NCI-H2196 treated with DMSO at 0.1 percent for 48 hours (cell line): ENCODE measurements at regions not wholly inside any gene's neighbourhood (a gene's known extent, or its start where the extent isn't known, plus 50 kb on each side); places are given as distances from the start of the nearest gene placed in this dataset.
"Not testable (repeated sequence)": the region's sequence is repeated elsewhere in the genome, so short reads cannot be mapped to it uniquely, and the experiment has no call there.

Experiments used
- DNase-seq: peaks from one replicate; lab custom pipeline; 2025; ENCODE audit not compliant: unreplicated experiment; lab: John Stamatoyannopoulos, UW

- DNase-seq: no peak
These were observed 276.1 kb upstream of the LMO3 start for GRCh38 chr12:16881986-16882570.

GRCh38 chr12:16880864-16881285 lies 274.9 kb upstream of the LMO3 start:
- no peak for DNase-seq

- DNase-seq: no peak
These were observed 264.9 kb upstream of the LMO3 start for GRCh38 chr12:16870845-16871244.

GRCh38 chr12:16863742-16864141 lies 257.8 kb upstream of the LMO3 start:
- DNase-seq: no peak

DNA sequence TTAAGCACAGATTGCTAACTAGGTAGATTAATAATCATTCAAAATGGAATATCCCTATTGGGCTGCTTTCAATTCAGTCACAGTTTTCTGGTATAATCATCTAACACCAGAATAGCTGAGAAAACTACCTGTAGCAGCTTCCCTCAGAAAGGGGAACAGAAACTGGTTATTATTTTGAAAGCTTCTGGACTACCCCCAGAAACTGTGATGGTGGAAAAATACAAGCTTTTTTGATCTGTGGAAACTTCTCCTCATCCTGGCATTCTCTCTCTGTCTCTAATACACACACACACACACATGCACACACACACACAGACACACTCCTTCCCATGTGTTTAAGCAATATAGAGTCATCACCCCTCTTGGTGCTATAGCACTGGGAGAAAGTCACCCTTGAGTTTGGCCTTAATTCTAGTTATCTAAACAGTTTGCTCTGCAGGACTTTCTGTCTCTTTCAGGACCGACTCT lies 251.5 kb upstream of the LMO3 start:
- DNase-seq: no peak

DNA sequence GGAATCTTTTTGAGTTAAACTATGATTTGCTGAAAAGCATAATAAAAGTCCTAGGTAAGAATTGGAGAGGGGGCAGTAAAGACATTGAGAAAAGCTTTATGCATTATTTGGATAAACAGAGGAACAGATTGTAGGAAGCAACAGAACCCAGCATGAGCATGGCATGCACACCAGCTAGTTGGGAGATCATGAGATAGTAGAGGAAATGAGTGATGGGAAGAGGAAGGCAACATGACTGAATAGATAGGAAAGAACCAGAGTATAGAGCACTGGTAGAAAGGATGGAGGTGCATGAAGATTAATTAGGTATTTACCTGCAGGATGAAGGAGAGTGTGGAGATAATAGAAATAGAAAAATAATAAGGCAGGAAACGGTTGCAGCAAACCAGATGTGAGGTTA lies 248.5 kb upstream of the LMO3 start:
- DNase-seq: no peak

- no peak for DNase-seq
These were observed 243.5 kb upstream of the LMO3 start for GRCh38 chr12:16849473-16849872.

DNA sequence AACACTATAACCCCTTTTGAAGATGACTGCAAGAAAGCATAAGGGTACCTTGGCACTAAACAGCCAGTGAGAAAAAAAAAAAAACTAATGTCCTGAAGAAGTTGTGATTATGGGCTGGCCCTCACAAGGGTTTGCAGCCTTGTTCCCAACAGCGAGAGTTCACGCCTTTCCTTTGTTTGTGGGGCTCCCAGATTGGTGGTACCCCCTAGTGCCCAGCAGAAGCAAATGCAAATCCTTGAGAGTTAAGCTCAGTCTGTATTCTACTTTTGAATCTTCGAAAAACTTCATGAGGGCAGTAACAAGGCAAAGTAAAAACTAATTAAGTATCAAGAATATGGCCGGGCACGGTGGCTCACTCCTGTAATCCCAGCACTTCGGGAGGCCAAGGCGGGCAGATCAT lies 238.9 kb upstream of the LMO3 start:
- no peak for DNase-seq

- DNase-seq: no peak
These were observed 227.5 kb upstream of the LMO3 start for GRCh38 chr12:16833376-16834015.

DNA sequence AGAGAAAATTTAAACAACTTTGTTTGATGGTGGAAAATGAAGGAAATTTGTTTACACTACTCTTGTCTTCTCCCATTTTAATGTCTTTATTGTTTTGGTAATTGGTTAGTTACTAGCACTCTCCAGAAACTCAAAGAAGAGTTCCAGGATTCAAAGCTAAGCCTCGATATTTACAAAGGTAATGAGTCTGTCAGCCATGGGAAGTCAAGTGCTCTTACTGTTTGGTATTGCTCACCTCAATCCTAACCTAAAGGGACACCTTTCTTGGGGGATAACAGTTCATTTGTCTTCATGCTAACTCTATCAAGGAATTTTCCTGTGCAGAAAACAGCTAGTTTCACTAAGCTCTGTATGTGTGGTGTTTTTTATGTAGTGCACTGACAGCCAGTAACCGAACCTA lies 222.9 kb upstream of the LMO3 start:
- DNase-seq: no peak

- DNase-seq: no peak
These were observed 201.8 kb upstream of the LMO3 start for GRCh38 chr12:16807731-16808130.

DNA sequence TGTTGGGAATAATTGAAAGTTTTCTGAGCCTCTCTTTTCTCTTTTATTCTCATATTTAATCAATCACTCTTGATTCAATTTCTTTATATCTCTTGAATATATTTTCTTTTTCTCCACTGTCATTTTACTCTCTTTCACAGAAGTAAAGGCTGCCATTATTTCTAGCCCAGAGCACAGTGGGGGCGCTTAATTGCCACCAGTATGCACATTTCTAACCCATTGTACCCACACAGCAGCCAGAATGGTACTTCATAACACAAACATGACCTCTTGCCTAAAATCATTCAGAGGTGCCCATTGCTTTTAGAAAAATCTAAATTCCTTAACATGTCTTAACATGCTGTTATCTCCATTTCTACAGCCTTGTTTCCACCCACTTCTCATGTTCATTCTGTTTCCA lies 190.2 kb upstream of the LMO3 start:
- DNase-seq: no peak

DNA sequence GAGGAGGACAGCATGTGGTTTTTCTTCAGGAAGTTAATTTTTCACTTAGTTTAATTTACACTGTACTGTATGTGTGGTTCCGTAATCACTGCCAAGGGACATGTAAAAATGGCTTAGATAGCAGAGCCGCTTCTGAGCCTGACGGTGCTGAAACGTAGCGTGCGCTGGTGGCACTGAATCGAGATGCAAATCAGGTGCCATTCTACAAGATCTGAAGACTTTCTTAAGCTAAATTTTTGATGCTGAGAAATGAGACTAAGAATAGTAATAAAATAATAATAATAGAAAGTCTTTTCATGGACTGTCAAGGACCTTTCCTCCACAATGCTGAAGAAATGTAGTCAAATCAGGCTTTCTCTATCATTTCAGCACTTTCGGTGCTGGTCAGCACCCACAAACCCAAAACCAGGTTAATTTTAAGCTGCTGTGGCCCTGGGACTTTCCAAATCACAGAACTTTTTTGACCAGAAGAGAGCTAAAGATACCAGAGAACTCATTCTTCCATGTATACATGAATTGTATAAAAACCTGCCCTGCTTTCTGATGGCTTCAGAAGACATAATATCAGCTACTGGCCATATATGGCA lies 183.3 kb upstream of the LMO3 start:
- DNase-seq: no peak

DNA sequence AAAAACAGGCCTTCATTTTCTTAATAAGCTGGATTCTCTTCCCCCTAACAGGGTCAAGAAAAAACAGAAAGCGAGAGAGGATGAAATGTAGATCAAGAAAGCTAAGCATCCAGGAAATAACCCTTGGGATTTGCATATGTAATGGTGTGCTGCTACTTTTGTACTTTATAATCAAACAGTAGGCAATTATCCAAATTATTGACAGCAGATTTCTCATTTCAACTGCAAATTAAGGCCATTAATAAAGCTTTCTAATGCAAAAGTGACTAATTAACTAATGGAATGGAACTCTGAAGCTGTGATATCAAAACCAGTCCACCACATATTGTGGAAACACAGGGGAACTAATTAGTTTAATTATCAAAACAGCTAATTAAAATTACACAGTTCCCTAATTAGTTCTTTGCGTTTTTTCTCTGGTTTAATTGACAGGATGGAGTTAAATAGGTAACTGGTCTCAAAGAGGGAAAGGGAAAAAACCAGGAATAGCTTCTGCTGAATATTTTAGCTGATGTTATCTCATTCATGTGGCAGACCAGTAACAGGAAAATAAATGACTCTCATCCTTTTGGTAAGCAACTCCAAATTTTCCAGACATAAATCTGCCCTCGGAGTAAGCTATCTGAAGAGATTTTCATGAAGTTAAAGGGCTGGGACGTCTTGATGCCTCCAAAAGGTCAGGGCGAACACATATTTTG lies 182.7 kb upstream of the LMO3 start:
- no peak for DNase-seq

DNA sequence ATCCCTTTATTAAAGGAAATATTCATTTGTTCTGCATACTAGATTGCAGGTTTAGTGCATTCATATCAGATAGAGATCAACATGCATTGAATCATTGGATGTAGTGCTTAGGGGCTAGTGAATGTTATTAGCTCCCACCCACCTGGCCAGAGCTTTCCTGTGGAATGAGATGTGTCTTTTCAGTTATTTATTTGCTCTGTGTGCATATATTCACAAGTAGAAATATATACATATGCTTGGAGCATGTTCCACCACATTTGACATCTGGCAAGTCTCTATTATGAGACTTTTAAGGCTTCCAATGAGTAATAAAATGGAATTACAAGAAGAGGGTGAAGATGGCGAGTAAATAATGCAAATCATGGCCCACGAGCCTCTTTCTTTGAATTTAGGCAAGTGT lies 180.0 kb upstream of the LMO3 start:
- DNase-seq: no peak

DNA sequence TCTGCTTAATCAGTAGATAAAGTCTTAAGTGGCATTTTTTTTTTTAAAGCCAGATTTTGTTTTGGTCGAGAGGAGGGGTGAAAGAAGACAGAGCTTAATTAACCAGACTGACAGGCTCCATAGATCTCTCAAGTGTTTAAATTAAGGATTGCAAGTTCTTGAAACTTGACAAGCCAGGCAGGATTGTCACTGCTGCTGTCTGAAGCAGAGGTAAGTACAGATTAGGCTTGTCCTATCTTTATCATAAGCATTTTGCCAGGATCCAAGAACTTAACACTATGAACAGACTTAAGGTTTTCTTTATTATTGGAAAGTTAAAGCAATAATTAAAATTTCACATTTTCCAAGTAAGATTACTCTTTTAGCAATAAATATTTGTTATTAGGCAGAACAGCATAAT lies 179.6 kb upstream of the LMO3 start:
- no peak for DNase-seq

DNA sequence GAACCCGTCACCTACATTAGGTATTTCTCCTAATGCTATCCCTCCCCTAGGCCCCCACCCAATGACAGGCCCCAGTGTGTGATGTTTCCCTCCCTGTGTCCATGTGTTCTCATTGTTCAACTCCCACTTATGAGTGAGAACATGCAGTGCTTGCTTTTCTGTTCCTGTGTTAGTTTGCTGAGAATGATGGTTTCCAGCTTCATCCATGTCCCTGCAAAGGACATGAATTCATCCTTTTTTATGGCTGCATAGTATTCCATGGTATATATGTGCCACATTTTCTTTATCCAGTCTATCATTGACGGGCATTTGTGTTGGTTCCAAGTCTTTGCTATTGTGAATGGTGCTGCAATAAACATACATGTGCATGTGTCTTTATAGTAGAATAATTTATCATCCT lies 163.2 kb upstream of the LMO3 start:
- DNase-seq: not testable (repeated sequence)

GRCh38 chr12:16766736-16767135 lies 160.8 kb upstream of the LMO3 start:
- DNase-seq: no peak

DNA sequence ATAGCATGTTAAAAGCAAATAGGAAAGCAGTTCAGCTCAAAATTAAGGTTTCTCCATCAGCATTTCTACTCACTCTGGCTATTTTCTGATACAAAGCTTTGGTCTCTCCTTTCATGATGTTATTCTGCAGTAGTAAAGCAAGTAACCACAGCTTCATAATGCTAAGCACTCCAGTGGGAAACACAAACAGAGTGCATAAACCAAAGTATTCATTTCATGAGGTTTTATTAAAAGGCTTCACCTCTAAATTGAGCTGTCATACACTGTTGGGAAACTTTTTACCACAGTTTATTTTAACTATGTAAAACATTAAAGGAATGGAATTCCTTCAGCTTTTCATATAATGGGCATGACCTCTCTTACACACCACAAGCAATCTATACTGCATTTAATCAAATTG lies 157.9 kb upstream of the LMO3 start:
- DNase-seq: no peak

- DNase-seq: no peak
These were observed 151.0 kb upstream of the LMO3 start for GRCh38 chr12:16756833-16757555.

DNA sequence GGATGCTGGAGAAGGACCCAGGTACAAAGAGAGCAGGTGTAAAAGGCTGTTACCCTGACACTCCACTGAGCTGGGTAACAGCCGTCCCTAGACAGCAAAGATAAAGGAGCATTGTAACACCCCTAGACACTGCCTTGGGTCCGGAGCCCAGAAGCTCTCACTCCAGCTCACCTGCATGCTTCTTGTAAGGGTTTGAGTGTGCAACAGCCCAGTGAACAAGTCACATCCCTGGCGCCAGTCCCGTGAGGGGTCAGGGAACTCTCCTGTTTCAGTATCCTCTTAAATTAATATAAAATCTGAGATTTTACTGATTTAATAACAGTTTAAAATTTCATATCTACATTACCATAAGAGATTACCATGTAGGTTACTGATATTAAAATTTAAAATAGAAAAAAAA lies 124.8 kb upstream of the LMO3 start:
- no peak for DNase-seq
